ENCODE measurements at regions not wholly inside any gene's neighbourhood (a gene's known extent, or its start where the extent isn't known, plus 50 kb on each side); places are given as distances from the start of the nearest gene placed in this dataset.
"Not testable (repeated sequence)": the region's sequence is repeated elsewhere in the genome, so short reads cannot be mapped to it uniquely, and the experiment has no call there.

GRCh38 chr1:194857413-194857812 lies 1671.0 kb upstream of the B3GALT2 start:
- TF ChIP-seq EP300 (IDR thresholded peaks at IDR 0.05) (no peak), CTCF (IDR thresholded peaks at IDR 0.05) (no peak), POLR2A (IDR thresholded peaks at IDR 0.05) (no peak)
- Histone ChIP-seq H3K36me3 (no peaks in the 10 kb centered on the region), H3K4me1 (no peaks in the 10 kb centered on the region), H3K4me3 (no peak overlapping the region), H3K27ac (no peak overlapping the region), H3K27me3 (no peaks in the 10 kb centered on the region), H3K9me3 (peaks cover 0 to 5% (median 0%) of the 10 kb centered on the region in 4 donors)
- 76 to 81% methylated on average over 2 of the region's 2 CpGs for WGBS, 2 donors
- no peak for DNase-seq (ENCODE audit: low spot score in 2 of 2)

- Histone ChIP-seq H3K36me3 (no peaks in the 10 kb centered on the region), H3K4me1 (no peaks in the 10 kb centered on the region), H3K4me3 (no peak overlapping the region), H3K27me3 (no peaks in the 10 kb centered on the region), H3K27ac (no peak overlapping the region), H3K9me3 (no peaks in the 10 kb centered on the region)
- TF ChIP-seq CTCF (IDR thresholded peaks at IDR 0.05): no peak
- no peak for TF ChIP-seq EP300 (IDR thresholded peaks at IDR 0.05)
- TF ChIP-seq POLR2A (IDR thresholded peaks at IDR 0.05): no peak
- DNase-seq (ENCODE audit: low spot score in 2 of 2): no peak
Measured at GRCh38 chr1:194848846-194849245, 1662.4 kb upstream of the B3GALT2 start.

GRCh38 chr1:194846488-194846887 lies 1660.1 kb upstream of the B3GALT2 start:
- WGBS, 2 donors: 92 to 97% methylated on average over 1 of the region's 1 CpG
- TF ChIP-seq POLR2A (IDR thresholded peaks at IDR 0.05) (no peak), CTCF (IDR thresholded peaks at IDR 0.05) (no peak), EP300 (IDR thresholded peaks at IDR 0.05) (no peak)
- H3K36me3 ChIP-seq: no peaks in the 10 kb centered on the region
- H3K4me1 ChIP-seq: no peaks in the 10 kb centered on the region
- no peak overlapping the region for H3K27ac ChIP-seq
- no peaks in the 10 kb centered on the region for H3K9me3 ChIP-seq
- no peak overlapping the region for H3K4me3 ChIP-seq
- no peaks in the 10 kb centered on the region for H3K27me3 ChIP-seq
- DNase-seq (ENCODE audit: low spot score in 2 of 2): no peak

GRCh38 chr1:194843077-194843476 lies 1656.7 kb upstream of the B3GALT2 start:
- H3K27ac ChIP-seq: no peak overlapping the region
- H3K4me1 ChIP-seq: no peaks in the 10 kb centered on the region
- H3K27me3 ChIP-seq: no peaks in the 10 kb centered on the region
- no peak overlapping the region for H3K4me3 ChIP-seq
- WGBS, 2 donors: 67 to 81% methylated on average over 1 of the region's 1 CpG
- H3K9me3 ChIP-seq: peaks cover 0 to 3% (median 0%) of the 10 kb centered on the region in 4 donors
- no peak for DNase-seq (ENCODE audit: low spot score in 2 of 2)
- no peak for TF ChIP-seq EP300 (IDR thresholded peaks at IDR 0.05)
- TF ChIP-seq POLR2A (IDR thresholded peaks at IDR 0.05): no peak
- TF ChIP-seq CTCF (IDR thresholded peaks at IDR 0.05): no peak
- H3K36me3 ChIP-seq: no peaks in the 10 kb centered on the region

GRCh38 chr1:194833111-194833510 lies 1646.7 kb upstream of the B3GALT2 start:
- WGBS, 2 donors: 59 to 64% methylated on average over 2 of the region's 2 CpGs
- H3K4me1 ChIP-seq: no peaks in the 10 kb centered on the region

GRCh38 chr1:194831595-194831994 lies 1645.2 kb upstream of the B3GALT2 start:
- H3K9me3 ChIP-seq; H3K27me3 ChIP-seq; DNase-seq (ENCODE audit: low spot score in 2 of 2); H3K27ac ChIP-seq; H3K36me3 ChIP-seq; H3K4me3 ChIP-seq; H3K4me1 ChIP-seq: not testable (repeated sequence)
- WGBS, 2 donors: 77 to 82% methylated on average over 1 of the region's 1 CpG

More at GRCh38 chr1:194833111-194833510, 1646.7 kb upstream of the B3GALT2 start:
- no peak overlapping the region for H3K27ac ChIP-seq
- H3K36me3 ChIP-seq: no peaks in the 10 kb centered on the region
- H3K27me3 ChIP-seq: no peaks in the 10 kb centered on the region
- TF ChIP-seq CTCF (IDR thresholded peaks at IDR 0.05) (no peak), POLR2A (IDR thresholded peaks at IDR 0.05) (no peak), EP300 (IDR thresholded peaks at IDR 0.05) (no peak)
- H3K4me3 ChIP-seq: no peak overlapping the region
- no peaks in the 10 kb centered on the region for H3K9me3 ChIP-seq
- no peak for DNase-seq (ENCODE audit: low spot score in 2 of 2)
